Right lobe of liver (tissue), 6 donors: ENCODE measurements at regions not wholly inside any gene's neighbourhood (a gene's known extent, or its start where the extent isn't known, plus 50 kb on each side); places are given as distances from the start of the nearest gene placed in this dataset.

Experiments
- ATAC-seq, 4 donors: fragments of 200-7000 bp; cut with Tn5 transposase; one replicate each; pipeline ENCODE4 v1.9.1; 2020; ENCODE audit warnings: mild to moderate bottlenecking in 4 of 4, moderate library complexity in 4 of 4
- DNase-seq, 3 donors: peaks; one replicate each; pipeline ENCODE4 v3.0.0-alpha.2; 2020
- H3K27ac ChIP-seq, 3 donors: fragments of 200-600 bp; one replicate each; pipeline ENCODE4 v1.8.0; 2022
- H3K27me3 ChIP-seq, 2 donors: fragments of 200-600 bp; one replicate each; pipeline ENCODE4 v1.8.0; 2022
- H3K36me3 ChIP-seq, 4 donors: fragments of 200-600 bp; sonication (generic) in 1 of 4; one replicate each; pipeline versions ENCODE4 v1.5.1 to v1.8.0; 2017 to 2022; ENCODE audit warnings: control low read depth in 1 of 4
- H3K4me1 ChIP-seq, 4 donors: fragments of 200-600 bp; sonication (generic) in 1 of 4; one replicate each; pipeline versions ENCODE4 v1.5.1 to v1.8.0; 2017 to 2022; ENCODE audit warnings: control low read depth in 1 of 4
- H3K4me3 ChIP-seq, 3 donors: fragments of 200-600 bp; one replicate each; pipeline ENCODE4 v1.8.0; 2022
- H3K9me3 ChIP-seq, 4 donors: fragments of 200-600 bp; sonication (generic) in 1 of 4; one replicate each; pipeline versions ENCODE4 v1.5.1 to v1.8.0; 2017 to 2022; ENCODE audit warnings: control low read depth in 1 of 4
- POLR2A ChIP-seq: fragments of 450-650 bp; IDR thresholded peaks from one replicate; pipeline ENCODE4 v1.6.1; 2017; ENCODE audit warnings: antibody characterized with exemption, mild to moderate bottlenecking
- WGBS: methylation state at CpG from one replicate; pipeline ENCODE4 v1.1.6; 2018; ENCODE audit warnings: low coverage, low lambda C conversion rate; ENCODE audit not compliant: insufficient coverage; ENCODE audit errors: missing lambda C conversion rate; 5-methylcytosine and 5-hydroxymethylcytosine counted together
- intact Hi-C, 2 donors: fragments of 100-400 bp; cut with DNase I; formaldehyde crosslinking; loops; one replicate each; pipeline versions ENCODE4 v1.11.2 to v1.14.1; 2022
- TF ChIP-seq, protein P1 (sequence below), 4 donors: fragments of 200-600 bp in 3 of 4; fragments of 450-650 bp in 1 of 4; IDR thresholded peaks; one replicate each; pipeline versions ENCODE4 v1.5.1 to v1.8.0; 2016 to 2022; ENCODE audit warnings: antibody characterized with exemption in 4 of 4, mild to moderate bottlenecking in 2 of 4
- donor health status: DM: no; HTN: yes; CAD: no.
- donor health status: DM: no; HTN: no; CAD: no.
- donor health status: DM: no; HTN: no; CAD: no.
- donor health status: DM: no; HTN: yes; CAD: no.
- donor health status: DM: no; HTN: yes; CAD: no.

- 43% methylated on average over 6 of the region's 7 CpGs for WGBS
- intact Hi-C loops, result no loop called here
- TF ChIP-seq POLR2A, result no peak
- TF ChIP-seq, protein P1, sequence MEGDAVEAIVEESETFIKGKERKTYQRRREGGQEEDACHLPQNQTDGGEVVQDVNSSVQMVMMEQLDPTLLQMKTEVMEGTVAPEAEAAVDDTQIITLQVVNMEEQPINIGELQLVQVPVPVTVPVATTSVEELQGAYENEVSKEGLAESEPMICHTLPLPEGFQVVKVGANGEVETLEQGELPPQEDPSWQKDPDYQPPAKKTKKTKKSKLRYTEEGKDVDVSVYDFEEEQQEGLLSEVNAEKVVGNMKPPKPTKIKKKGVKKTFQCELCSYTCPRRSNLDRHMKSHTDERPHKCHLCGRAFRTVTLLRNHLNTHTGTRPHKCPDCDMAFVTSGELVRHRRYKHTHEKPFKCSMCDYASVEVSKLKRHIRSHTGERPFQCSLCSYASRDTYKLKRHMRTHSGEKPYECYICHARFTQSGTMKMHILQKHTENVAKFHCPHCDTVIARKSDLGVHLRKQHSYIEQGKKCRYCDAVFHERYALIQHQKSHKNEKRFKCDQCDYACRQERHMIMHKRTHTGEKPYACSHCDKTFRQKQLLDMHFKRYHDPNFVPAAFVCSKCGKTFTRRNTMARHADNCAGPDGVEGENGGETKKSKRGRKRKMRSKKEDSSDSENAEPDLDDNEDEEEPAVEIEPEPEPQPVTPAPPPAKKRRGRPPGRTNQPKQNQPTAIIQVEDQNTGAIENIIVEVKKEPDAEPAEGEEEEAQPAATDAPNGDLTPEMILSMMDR (IDR thresholded peaks at IDR 0.05), result no peak
- DNase-seq, result no peak
- ATAC-seq, result no peak
- Histone ChIP-seq H3K4me1 (no peaks in the 10 kb centered on the region), H3K9me3 (no peaks in the 10 kb centered on the region), H3K36me3 (no peaks in the 10 kb centered on the region), H3K27me3 (no peaks in the 10 kb centered on the region), H3K27ac (no peak overlapping the region), H3K4me3 (no peak overlapping the region)
Measured at GRCh38 chr16:5478036-5478435, 380.4 kb upstream of the EEF2KMT start.

GRCh38 chr16:5477251-5477650 lies 379.7 kb upstream of the EEF2KMT start:
- Histone ChIP-seq H3K27ac (no peak overlapping the region), H3K4me1 (no peaks in the 10 kb centered on the region), H3K36me3 (no peaks in the 10 kb centered on the region), H3K27me3 (no peaks in the 10 kb centered on the region), H3K9me3 (no peaks in the 10 kb centered on the region), H3K4me3 (no peak overlapping the region)
- 24% methylated on average over 4 of the region's 6 CpGs for WGBS
- DNase-seq (no peak), ATAC-seq (no peak)
- intact Hi-C loops, result no loop called here
- TF ChIP-seq, protein P1 (IDR thresholded peaks at IDR 0.05), result no peak
- no peak for TF ChIP-seq POLR2A

DNA sequence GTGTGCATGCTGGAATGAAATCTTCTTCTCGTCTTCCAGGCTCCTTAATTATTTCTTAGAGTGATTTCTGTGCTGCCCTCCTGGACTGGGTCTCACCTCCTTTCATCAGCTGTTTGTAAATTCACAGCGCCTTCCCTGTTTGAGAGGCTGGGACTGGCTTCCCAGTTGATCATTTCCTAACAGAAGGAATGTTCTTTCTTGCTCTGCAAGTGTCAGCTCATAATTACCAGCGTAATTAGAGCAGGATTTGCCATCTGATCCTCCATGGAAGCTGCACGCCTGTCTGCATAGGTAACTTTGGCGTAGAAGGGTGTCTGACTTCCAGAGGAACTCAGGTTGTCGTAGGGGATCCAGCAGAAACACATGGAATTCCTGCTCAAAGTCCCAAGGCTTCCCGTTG lies 375.0 kb upstream of the EEF2KMT start:
- WGBS, result 22% methylated on average over 6 of the region's 7 CpGs
- intact Hi-C loops, result no loop called here

DNA sequence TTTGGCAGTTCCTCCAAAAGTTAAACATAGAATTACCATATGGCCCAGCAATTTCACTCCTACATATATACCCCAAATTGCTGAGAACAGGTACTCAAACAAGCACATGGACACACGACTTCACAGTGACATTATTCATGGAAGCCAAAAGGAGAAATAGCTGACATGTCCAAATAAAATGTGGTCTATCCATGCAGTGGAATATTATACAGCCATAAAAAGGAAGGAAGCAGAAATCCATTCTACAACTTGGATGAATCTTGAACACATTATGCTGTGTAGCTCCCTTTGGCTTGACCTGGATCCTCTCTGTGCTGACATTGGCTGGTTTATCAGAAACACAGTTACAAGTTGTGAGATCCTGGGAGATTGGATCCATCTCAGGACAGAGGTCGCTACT lies 370.9 kb upstream of the EEF2KMT start:
- H3K4me3 ChIP-seq, result no peak overlapping the region
- H3K4me1 ChIP-seq, result no peaks in the 10 kb centered on the region
- H3K9me3 ChIP-seq, result no peaks in the 10 kb centered on the region
- no peaks in the 10 kb centered on the region for H3K27me3 ChIP-seq
- H3K36me3 ChIP-seq, result no peaks in the 10 kb centered on the region
- 43% methylated on average over 2 of the region's 2 CpGs for WGBS
- DNase-seq (no peak), ATAC-seq (no peak)
- no peak overlapping the region for H3K27ac ChIP-seq
- TF ChIP-seq POLR2A, result no peak
- TF ChIP-seq, protein P1 (IDR thresholded peaks at IDR 0.05), result no peak
- intact Hi-C loops, result no loop called here

More for the DNA sequence above, 375.0 kb upstream of the EEF2KMT start:
- H3K4me3 ChIP-seq, result no peak overlapping the region
- H3K9me3 ChIP-seq, result no peaks in the 10 kb centered on the region
- TF ChIP-seq, protein P1 (IDR thresholded peaks at IDR 0.05), result no peak
- no peak for TF ChIP-seq POLR2A
- DNase-seq, result no peak
- H3K27me3 ChIP-seq, result no peaks in the 10 kb centered on the region
- no peaks in the 10 kb centered on the region for H3K36me3 ChIP-seq
- ATAC-seq, result no peak
- H3K4me1 ChIP-seq, result no peaks in the 10 kb centered on the region
- H3K27ac ChIP-seq, result no peak overlapping the region

- Histone ChIP-seq H3K36me3 (no peaks in the 10 kb centered on the region), H3K4me3 (no peak overlapping the region), H3K27ac (no peak overlapping the region), H3K9me3 (no peaks in the 10 kb centered on the region), H3K4me1 (no peaks in the 10 kb centered on the region), H3K27me3 (no peaks in the 10 kb centered on the region)
- no peak for DNase-seq
- ATAC-seq, result no peak
- intact Hi-C loops, result no loop called here
- TF ChIP-seq, protein P1 (IDR thresholded peaks at IDR 0.05), result no peak
- TF ChIP-seq POLR2A, result no peak
- 51% methylated on average over 3 of the region's 3 CpGs for WGBS
Measured at GRCh38 chr16:5467552-5467951, 370.0 kb upstream of the EEF2KMT start.
